ENCODE measurements at regions not wholly inside any gene's neighbourhood (a gene's known extent, or its start where the extent isn't known, plus 50 kb on each side); places are given as distances from the start of the nearest gene placed in this dataset.

GRCh38 chr9:107172979-107173347, 110.1 kb upstream of the RAD23B start:
- DNase-seq, result no peak
- no peaks in the 10 kb centered on the region for H3K9me3 ChIP-seq (ENCODE audit: control insufficient read depth, insufficient read depth, low read length)
- H3K27ac ChIP-seq (ENCODE audit: low read length), result no peak overlapping the region
- no peaks in the 10 kb centered on the region for H3K27me3 ChIP-seq (ENCODE audit: control insufficient read depth, insufficient read depth, low read length)
- no peak overlapping the region for H3K4me3 ChIP-seq (ENCODE audit: low read length)
- Mint-ChIP-seq H3K36me3 (no peaks in the 10 kb centered on the region), H3K27ac (peak overlapping the region; percentile 87 to 93), H3K4me1 (peaks cover 54 to 61% of the 10 kb centered on the region in 2 donors), H3K4me3 (peak overlapping the region; percentile 6), H3K27me3 (ENCODE audit: low read depth in 2 of 2) (no peaks in the 10 kb centered on the region), H3K9me3 (no peaks in the 10 kb centered on the region)
- intact Hi-C loops (cut with micrococcal nuclease), result loop anchor here (2.0 to 10.0 kb wide), 4 partner anchors 36 to 1566 kb away; no protein-coding TSS in a partner anchor
- ATAC-seq, result no peak
- 69% methylated on average over 6 of the region's 6 CpGs for WGBS (ENCODE audit: insufficient coverage)
- peaks cover 18% of the 10 kb centered on the region for H3K4me1 ChIP-seq (ENCODE audit: control insufficient read depth, insufficient read depth, low read length)
- H3K36me3 ChIP-seq (ENCODE audit: control insufficient read depth, insufficient read depth, low read length), result no peaks in the 10 kb centered on the region
- no peak for TF ChIP-seq CTCF (IDR thresholded peaks at IDR 0.05)

- Histone ChIP-seq H3K27ac (ENCODE audit: low read length) (no peak overlapping the region), H3K4me3 (ENCODE audit: low read length) (no peak overlapping the region), H3K9me3 (ENCODE audit: control insufficient read depth, insufficient read depth, low read length) (no peaks in the 10 kb centered on the region), H3K4me1 (ENCODE audit: control insufficient read depth, insufficient read depth, low read length) (peaks cover 18% of the 10 kb centered on the region), H3K27me3 (ENCODE audit: control insufficient read depth, insufficient read depth, low read length) (no peaks in the 10 kb centered on the region), H3K36me3 (ENCODE audit: control insufficient read depth, insufficient read depth, low read length) (no peaks in the 10 kb centered on the region)
- H3K4me3 Mint-ChIP-seq, result peak overlapping the region; percentile 67
- peak overlapping the region; percentile 87 to 93 for H3K27ac Mint-ChIP-seq
- intact Hi-C loops (cut with micrococcal nuclease), result loop anchor here (1.0 to 10.0 kb wide), 6 partner anchors 37 to 1566 kb away; partner anchors contain the start of gene RAD23B
- WGBS (ENCODE audit: insufficient coverage), result 67% methylated on average over 7 of the region's 7 CpGs
- peak in 1 of 3 donors; percentile 30 for ATAC-seq
- no peaks in the 10 kb centered on the region for H3K27me3 Mint-ChIP-seq (ENCODE audit: low read depth in 2 of 2)
- no peaks in the 10 kb centered on the region for H3K9me3 Mint-ChIP-seq
- DNase-seq, result no peak
- no peaks in the 10 kb centered on the region for H3K36me3 Mint-ChIP-seq
- TF ChIP-seq CTCF (IDR thresholded peaks at IDR 0.05), result no peak
- H3K4me1 Mint-ChIP-seq, result peaks cover 59 to 67% of the 10 kb centered on the region in 2 donors
Observed at GRCh38 chr9:107173422-107174180, 109.5 kb upstream of the RAD23B start.

GRCh38 chr9:107174441-107174840, 108.6 kb upstream of the RAD23B start:
- H3K27me3 ChIP-seq (ENCODE audit: control insufficient read depth, insufficient read depth, low read length), result no peaks in the 10 kb centered on the region
- intact Hi-C loops (cut with micrococcal nuclease), result loop anchor here (1.0 to 10.0 kb wide), 5 partner anchors 39 to 1567 kb away; partner anchors contain the start of gene RAD23B
- no peaks in the 10 kb centered on the region for H3K36me3 ChIP-seq (ENCODE audit: control insufficient read depth, insufficient read depth, low read length)
- peaks cover 18% of the 10 kb centered on the region for H3K4me1 ChIP-seq (ENCODE audit: control insufficient read depth, insufficient read depth, low read length)
- H3K9me3 ChIP-seq (ENCODE audit: control insufficient read depth, insufficient read depth, low read length), result no peaks in the 10 kb centered on the region
- peak; percentile 52 to 71 (median 67) for ATAC-seq
- no peaks in the 10 kb centered on the region for H3K9me3 Mint-ChIP-seq
- H3K4me1 Mint-ChIP-seq, result peaks cover 63 to 69% of the 10 kb centered on the region in 2 donors
- H3K4me3 Mint-ChIP-seq, result peak overlapping the region; percentile 67
- H3K36me3 Mint-ChIP-seq, result no peaks in the 10 kb centered on the region
- peak overlapping the region; percentile 87 to 93 for H3K27ac Mint-ChIP-seq
- WGBS (ENCODE audit: insufficient coverage), result 43% methylated on average over 6 of the region's 6 CpGs
- no peak overlapping the region for H3K4me3 ChIP-seq (ENCODE audit: low read length)
- peak overlapping the region; percentile 75 for H3K27ac ChIP-seq (ENCODE audit: low read length)
- peaks cover 0 to under 1% of the 10 kb centered on the region in 2 donors for H3K27me3 Mint-ChIP-seq (ENCODE audit: low read depth in 2 of 2)
- peak in 1 of 2 donors; percentile 41 for DNase-seq
- no peak for TF ChIP-seq CTCF (IDR thresholded peaks at IDR 0.05)
